ENCODE measurements at regions not wholly inside any gene's neighbourhood (a gene's known extent, or its start where the extent isn't known, plus 50 kb on each side); places are given as distances from the start of the nearest gene placed in this dataset.

GRCh38 chr2:13180729-13181128 lies 464.0 kb downstream of the TRIB2 start:
- H2AK5ac ChIP-seq (ENCODE audit: low read depth, low read length) = no peak overlapping the region
- peaks cover 8 to 19% of the 10 kb centered on the region in 2 experiments; a peak in 2 of 4 replicates for H3K9me3 ChIP-seq (ENCODE audit: insufficient read depth in 2 of 2, low read depth in 1 of 2, low read length in 1 of 2)
- H4K8ac ChIP-seq (ENCODE audit: extremely low read depth, insufficient read depth, low read length) = no peak overlapping the region
- H4K91ac ChIP-seq (replicated peaks; ENCODE audit: insufficient read length, low read length) = no peak overlapping the region
- H3K36me3 ChIP-seq (ENCODE audit: control insufficient read depth in 2 of 4, insufficient read depth in 4 of 4, low read length in 3 of 4) = no peaks in the 10 kb centered on the region
- H2AFZ ChIP-seq (ENCODE audit: low read length) = no peak overlapping the region
- FAIRE-seq = no peak
- no peak overlapping the region for H3K23ac ChIP-seq (ENCODE audit: insufficient read length)
- no peak for DNase-seq (ENCODE audit: low read depth in 1 of 2, low spot score in 2 of 2)
- no peak overlapping the region for H3K14ac ChIP-seq (ENCODE audit: insufficient read length)
- H2BK15ac ChIP-seq (ENCODE audit: low read length) = no peak overlapping the region
- H3K4ac ChIP-seq (replicated peaks; ENCODE audit: insufficient read length, low read depth, low read length) = no peak overlapping the region
- no peaks in the 10 kb centered on the region for H3K23me2 ChIP-seq (ENCODE audit: low read depth, low read length)
- no peak overlapping the region for H3K9ac ChIP-seq (replicated peaks in 1 of 4; ENCODE audit: extremely low read depth in 1 of 4, low read depth in 3 of 4, low read length in 3 of 4)
- H4K20me1 ChIP-seq (replicated peaks in 1 of 2; ENCODE audit: control insufficient read depth in 1 of 2, insufficient read depth in 2 of 2, low read length in 2 of 2) = no peaks in the 10 kb centered on the region
- TF ChIP-seq SP4 (IDR thresholded peaks at IDR 0.05; ENCODE audit: low read length) = no peak
- no peak for TF ChIP-seq RFX5 (IDR thresholded peaks at IDR 0.05; ENCODE audit: borderline replicate concordance, low read depth, low read length)
- TF ChIP-seq CBX5 (IDR thresholded peaks at IDR 0.05; ENCODE audit: low read depth, low read length) = no peak
- no peak for TF ChIP-seq TAF1 (IDR thresholded peaks at IDR 0.05; ENCODE audit: low read depth, low read length)
- no peak overlapping the region for H3K27ac ChIP-seq (ENCODE audit: low read depth, low read length)
- H4K5ac ChIP-seq (ENCODE audit: insufficient read length, low read depth, low read length) = no peak overlapping the region
- H3K18ac ChIP-seq (ENCODE audit: extremely low read depth, low read length) = no peak overlapping the region
- ChIA-PET CTCF (ENCODE audit: partially characterized antibody) (interaction anchor here (1.0 kb wide), 1 partner anchor 22 kb away, joined by 4 read pairs; no protein-coding TSS in a partner anchor), POLR2A (ENCODE audit: partially characterized antibody) (no interaction called here)
- no peaks in the 10 kb centered on the region for H3K27me3 ChIP-seq (replicated peaks in 1 of 4; ENCODE audit: control insufficient read depth in 3 of 4, extremely low read depth in 1 of 4, insufficient read depth in 3 of 4, low read length in 3 of 4)
- no peak overlapping the region for H3K4me3 ChIP-seq (ENCODE audit: extremely low read depth in 1 of 4, insufficient read depth in 2 of 4, low read depth in 3 of 4, low read length in 4 of 4)
- H2BK120ac ChIP-seq (replicated peaks; ENCODE audit: low read depth, low read length) = no peak overlapping the region
- H3K4me2 ChIP-seq (ENCODE audit: insufficient read depth in 1 of 2, low read depth in 2 of 2, low read length in 2 of 2) = no peak overlapping the region
- no peak overlapping the region for H2BK12ac ChIP-seq (ENCODE audit: low read depth, low read length)
- no peak overlapping the region for H2BK5ac ChIP-seq (ENCODE audit: low read depth, low read length)
- WGBS, 2 experiments (ENCODE audit: extremely low coverage in 1 of 2, insufficient coverage in 1 of 2, insufficient read length in 1 of 2, insufficient replicate concordance in 2 of 2, low coverage in 1 of 2, low lambda C conversion rate in 2 of 2, missing lambda C conversion rate in 1 of 2) = 71% methylated on average over 1 of the region's 1 CpG; no CpG with 5 or more reads in 1 of the 2 experiments
- H3K79me2 ChIP-seq (ENCODE audit: control insufficient read depth in 1 of 2, insufficient read depth in 2 of 2, low read length in 2 of 2) = no peaks in the 10 kb centered on the region
- no peak overlapping the region for H2BK20ac ChIP-seq (ENCODE audit: low read length)
- H3K56ac ChIP-seq (replicated peaks; ENCODE audit: insufficient read length, low read depth, low read length) = no peak overlapping the region
- H3K4me1 ChIP-seq (replicated peaks in 1 of 4; ENCODE audit: control insufficient read depth in 3 of 4, insufficient read depth in 4 of 4, low read length in 3 of 4) = no peaks in the 10 kb centered on the region
- no peaks in the 10 kb centered on the region for H3K79me1 ChIP-seq (ENCODE audit: low read depth, low read length)

Data from H1 (cell line).